HG02763 (cell line): ENCODE measurements at regions not wholly inside any gene's neighbourhood (a gene's known extent, or its start where the extent isn't known, plus 50 kb on each side); places are given as distances from the start of the nearest gene placed in this dataset.
A peak's percentile ranks its signal among the peaks of the same experiment; 100 is the strongest.
"Not testable (repeated sequence)": the region's sequence is repeated elsewhere in the genome, so short reads cannot be mapped to it uniquely, and the experiment has no call there.

Experiments
- ATAC-seq: cut with Tn5 transposase; IDR thresholded peaks from one replicate; pipeline ENCODE4 v1.9.1; 2021; ENCODE audit warnings: mild to moderate bottlenecking, moderate library complexity; ENCODE audit not compliant: unreplicated experiment

DNA sequence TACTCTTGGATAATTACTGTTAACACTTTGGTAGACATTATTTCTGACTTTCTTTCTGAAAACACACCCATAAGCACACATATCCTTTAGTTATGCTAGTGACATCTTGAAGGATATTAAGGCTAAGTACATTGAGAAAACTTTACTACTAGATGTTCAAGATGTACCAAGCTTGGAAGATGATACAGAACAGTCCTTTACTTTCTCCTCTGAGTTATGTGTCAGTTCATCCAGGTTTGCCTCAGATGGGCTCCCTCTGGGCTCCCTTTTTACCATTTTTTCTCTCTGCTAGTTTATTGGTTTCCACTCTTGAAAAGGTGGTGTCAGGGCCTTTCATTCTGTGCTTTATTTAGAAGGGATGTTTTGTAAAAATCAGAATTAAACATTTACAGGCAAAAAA, 172.3 kb downstream of the S1PR1 start:
- no peak for ATAC-seq

- ATAC-seq: peak; percentile 31
Observed at GRCh38 chr1:101410048-101410878, 173.4 kb downstream of the S1PR1 start.

DNA sequence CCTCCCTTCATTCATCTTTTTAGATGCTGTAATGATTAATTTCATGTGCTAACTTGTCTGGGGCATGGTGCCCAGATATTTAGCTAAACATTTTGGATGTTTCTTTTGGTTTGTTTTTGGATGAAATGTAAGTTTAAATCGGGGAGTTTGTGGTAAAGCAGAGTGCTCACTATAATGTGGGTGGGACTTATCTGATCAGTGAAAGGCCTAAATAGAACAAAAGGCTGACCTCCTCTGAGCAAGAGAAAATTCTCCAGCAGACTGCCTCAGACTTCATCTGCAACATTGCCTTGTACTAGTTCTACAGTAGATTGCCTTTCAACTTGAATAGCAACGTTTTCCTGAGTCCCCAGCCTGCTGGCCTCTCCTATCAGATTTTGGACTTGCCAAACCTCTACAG, 183.6 kb downstream of the S1PR1 start:
- ATAC-seq: no peak

DNA sequence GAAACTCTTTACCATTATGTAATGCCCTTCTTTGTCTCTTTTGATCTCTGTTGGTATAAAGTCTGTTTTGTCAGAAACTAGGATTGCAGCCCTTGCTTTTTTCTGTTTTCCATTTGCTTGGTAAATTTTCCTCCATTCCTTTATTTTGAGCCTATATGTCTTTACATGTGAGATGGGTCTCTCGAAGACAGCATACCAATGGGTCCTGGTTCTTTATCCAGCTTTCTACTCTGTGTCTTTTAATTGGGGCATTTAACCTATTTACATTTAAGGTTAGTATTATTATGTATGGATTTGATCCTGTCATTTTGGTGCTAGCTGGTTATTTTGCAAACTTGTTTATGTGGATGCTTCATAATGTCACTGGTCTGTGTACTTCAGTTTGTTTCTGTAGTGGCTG, 191.3 kb downstream of the S1PR1 start:
- not testable (repeated sequence) for ATAC-seq

- ATAC-seq: no peak
Observed at GRCh38 chr1:101428562-101428961, 191.7 kb downstream of the S1PR1 start.

DNA sequence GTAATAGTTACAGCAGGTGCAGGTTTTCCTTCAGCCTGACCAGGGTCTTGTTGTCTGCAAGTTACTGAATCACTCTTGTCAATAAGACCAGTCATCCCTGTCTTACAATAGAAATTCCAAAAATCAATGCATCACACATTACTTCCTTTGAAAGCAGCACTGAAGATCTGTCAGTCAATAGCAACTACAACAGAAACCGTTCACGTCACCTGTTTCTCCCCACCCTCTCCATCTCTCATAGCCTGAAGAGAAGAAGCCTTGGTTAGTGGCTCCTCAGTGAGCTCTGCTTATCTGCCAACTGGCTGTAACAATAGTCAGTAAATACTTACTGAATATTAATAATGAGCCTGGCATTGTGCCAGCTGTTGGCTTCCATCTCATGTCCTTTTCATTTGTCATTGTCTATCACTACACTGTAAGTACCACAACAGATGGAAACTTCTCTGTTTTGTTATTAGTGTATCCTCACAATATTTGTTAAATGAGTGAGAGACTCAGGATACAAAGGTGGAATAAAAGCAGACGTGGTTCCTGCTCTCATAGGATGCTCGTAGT, 195.2 kb downstream of the S1PR1 start:
- peak; percentile 37 for ATAC-seq

- peak; percentile 64 for ATAC-seq
Observed at GRCh38 chr1:101435831-101436511, 199.2 kb downstream of the S1PR1 start.

DNA sequence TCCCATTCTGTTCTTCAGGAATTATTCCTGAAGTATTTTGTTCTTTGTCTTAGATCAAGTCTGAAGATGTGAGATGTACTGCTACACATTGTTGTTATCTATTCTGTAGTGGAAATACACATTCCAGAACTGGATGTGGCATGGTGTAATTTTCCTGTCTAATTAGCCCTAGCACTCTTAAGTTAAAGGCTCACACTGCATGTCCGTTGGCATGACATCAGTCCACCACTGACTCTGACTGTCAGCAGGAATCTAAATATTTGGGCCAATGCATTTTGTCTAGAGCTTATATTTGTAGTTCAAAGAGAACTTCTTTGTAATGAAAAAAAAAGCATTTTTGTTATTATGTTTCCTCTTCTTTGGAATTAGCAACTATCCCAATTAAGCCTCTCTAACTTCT, 201.0 kb downstream of the S1PR1 start:
- ATAC-seq: no peak

DNA sequence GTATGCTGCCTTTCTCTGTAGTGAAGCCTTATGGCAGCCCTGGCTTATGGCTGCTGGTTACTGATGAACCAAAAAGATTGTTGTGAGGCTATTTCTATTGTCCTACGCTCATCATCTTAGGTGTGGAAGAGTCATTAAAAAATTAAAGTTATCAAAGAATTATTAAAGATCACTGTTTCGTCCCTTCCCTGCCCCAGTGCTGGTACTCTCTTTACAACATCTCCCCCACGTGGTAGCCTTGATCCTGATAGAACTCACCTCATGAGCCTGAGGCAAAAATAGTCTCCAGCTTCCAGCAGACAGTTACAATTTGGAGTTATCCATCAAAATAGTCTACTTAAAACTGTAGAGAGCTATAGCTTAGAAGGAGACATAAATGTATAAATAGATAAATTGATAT, 201.5 kb downstream of the S1PR1 start:
- ATAC-seq: peak; percentile 50

DNA sequence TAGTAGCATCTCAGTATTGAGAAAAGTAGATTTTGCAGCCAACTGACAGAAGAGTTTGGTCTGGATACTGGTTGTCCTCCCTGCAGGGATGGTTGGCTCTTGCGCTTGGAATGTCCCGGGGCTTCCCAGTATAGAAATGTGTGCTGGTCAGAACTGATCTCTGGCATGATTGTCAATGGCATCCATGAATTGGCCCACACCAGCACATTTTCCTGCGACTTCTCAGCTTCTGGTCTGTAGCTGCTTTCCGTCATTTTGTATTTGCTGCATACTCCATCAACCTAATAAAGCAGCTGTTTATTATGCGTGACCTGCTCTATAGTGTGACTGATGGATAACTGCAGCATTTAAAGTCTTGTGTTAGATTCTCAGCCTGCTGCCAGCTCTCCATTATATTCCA, 203.7 kb downstream of the S1PR1 start:
- no peak for ATAC-seq

- no peak for ATAC-seq
Observed at GRCh38 chr1:101444381-101444780, 207.6 kb downstream of the S1PR1 start.

DNA sequence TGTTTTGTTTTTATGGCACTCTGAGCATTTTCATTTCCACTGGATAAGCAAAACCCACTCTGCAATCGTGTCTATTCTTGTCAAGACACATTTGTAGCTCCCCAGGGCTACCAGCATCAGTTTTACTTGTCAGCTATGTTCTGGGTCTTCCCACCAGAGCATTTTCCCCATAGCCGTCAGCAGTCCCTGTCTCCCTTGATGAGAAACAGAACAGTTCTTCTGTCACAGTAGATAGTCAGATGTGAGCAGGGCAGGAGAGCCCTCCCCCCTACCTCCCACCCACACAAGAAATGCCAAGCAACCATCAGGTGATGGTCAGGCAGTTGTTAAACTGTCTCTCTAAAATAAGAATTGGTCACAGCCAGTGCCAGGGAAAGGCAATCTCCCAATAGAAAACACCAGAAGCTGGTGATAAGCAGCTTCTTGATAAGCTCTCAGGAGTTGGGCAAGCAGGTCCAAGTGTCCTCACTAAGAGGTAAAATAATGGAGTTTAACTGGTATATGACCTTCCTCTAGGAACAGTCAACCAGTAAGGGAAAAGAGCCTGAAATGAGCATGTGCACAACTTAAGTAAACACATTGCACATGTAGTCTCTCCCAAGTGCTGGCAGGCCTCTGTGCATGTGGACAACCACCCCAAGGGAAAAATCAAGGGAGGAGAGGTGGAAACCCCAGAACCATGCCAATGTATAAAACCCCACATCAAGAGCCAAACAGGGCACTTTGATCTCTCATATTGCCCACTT, 208.2 kb downstream of the S1PR1 start:
- ATAC-seq: no peak

DNA sequence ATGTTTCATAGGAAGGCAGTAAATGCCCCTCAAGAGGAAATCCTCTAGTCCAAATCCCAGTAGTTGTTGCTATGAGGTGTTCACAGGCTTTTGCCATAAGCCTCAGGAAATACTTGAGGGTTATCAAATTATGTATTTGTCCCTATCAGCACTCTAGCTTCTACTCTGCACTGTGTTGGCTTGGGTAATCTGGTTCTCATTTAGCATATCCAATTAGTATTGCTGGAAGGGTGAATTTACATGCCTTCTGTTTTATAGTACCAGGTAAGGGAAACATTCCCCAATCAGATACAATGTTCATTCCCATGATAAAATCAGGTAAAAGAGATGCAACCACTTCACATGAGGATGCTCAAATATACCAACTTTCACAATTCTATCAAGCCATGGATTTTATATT, 211.2 kb downstream of the S1PR1 start:
- no peak for ATAC-seq

- not testable (repeated sequence) for ATAC-seq
Observed at GRCh38 chr1:101450691-101451090, 213.9 kb downstream of the S1PR1 start.

- no peak for ATAC-seq
Observed at GRCh38 chr1:101451888-101452287, 215.1 kb downstream of the S1PR1 start.

DNA sequence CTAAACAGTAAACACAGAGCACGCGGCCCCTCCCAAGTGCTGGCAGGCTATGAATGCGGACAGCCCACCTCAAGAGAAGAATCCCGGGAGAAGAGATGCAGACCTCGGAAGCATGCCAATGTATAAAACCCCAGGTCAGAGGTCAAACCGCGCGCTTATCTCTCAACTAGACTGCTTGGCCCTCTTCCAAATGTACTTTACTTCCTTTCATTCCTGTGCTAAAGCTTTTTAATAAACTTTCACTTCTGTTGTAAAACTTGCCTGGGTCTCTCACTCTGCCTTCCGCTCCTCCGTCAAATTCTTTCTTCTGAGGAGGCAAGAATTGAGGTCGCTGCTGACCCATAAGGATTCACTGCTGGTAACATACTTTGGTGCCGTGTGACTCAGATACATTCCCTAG, 216.0 kb downstream of the S1PR1 start:
- ATAC-seq: no peak

DNA sequence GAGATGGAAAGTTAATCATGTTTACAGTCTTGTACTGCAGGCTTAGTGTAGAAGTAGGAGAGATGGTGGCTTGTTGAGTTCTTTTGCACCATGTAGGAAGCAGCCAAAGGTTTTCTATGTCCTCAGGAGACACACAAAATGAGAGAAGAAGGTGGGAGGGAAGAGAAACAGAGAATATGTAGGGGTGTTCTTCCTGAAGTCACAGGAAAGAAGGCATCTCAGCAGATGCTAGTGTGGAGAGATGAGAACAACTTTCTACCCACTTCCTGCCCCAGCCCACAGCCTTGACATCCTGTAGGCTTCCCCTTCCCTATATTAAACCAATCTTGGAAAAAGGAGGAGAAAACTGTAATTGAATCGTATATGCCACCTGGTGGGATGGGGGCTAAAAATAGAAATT, 217.0 kb downstream of the S1PR1 start:
- no peak for ATAC-seq

- ATAC-seq: no peak
Observed at GRCh38 chr1:101455166-101455565, 218.3 kb downstream of the S1PR1 start.

GRCh38 chr1:101460739-101461138, 223.9 kb downstream of the S1PR1 start:
- no peak for ATAC-seq

GRCh38 chr1:101463195-101463594, 226.4 kb downstream of the S1PR1 start:
- no peak for ATAC-seq

DNA sequence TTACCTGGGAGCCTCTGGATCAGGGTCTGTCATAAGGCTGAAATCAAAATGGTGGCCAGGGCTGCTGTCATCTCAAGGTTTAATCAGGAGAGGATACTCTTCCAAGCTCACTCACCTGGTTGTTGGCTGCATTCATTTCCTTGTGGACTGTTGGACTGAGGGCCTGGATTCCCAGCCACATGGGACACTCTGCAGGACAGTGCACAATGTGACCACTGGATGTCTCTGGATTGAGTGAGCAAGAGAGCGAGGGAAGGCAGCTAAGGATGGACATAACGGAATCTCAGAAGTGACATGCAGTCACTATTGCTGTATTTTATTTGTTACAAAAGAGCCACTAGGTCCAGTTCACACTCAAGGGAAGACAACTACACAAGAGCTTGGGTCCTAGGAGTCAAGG, 229.1 kb downstream of the S1PR1 start:
- no peak for ATAC-seq
